ENCODE measurements at regions not wholly inside any gene's neighbourhood (a gene's known extent, or its start where the extent isn't known, plus 50 kb on each side); places are given as distances from the start of the nearest gene placed in this dataset.
A peak's percentile ranks its signal among the peaks of the same experiment; 100 is the strongest.
"Not testable (repeated sequence)": the region's sequence is repeated elsewhere in the genome, so short reads cannot be mapped to it uniquely, and the experiment has no call there.

DNA sequence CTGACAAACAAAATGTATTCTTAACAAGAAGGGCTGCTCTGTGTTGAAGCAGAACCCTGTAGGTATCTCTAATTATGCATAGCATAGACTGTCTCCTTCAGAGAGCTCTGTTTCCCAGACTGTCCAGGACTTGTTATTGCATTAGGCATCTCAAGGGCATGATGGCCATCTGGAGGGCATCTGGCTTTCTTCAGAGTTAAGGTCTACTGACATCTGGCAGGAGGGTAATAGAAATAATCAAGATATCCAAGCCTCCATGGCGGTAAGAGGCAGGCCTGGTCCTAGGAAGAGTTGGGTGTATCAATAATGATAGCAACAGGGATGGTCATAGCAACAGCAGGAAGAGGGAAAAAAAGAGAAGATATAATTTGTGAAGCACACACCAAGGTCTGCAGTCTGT is 161.2 kb downstream of the TTC8 start:
- no peak for DNase-seq

DNA sequence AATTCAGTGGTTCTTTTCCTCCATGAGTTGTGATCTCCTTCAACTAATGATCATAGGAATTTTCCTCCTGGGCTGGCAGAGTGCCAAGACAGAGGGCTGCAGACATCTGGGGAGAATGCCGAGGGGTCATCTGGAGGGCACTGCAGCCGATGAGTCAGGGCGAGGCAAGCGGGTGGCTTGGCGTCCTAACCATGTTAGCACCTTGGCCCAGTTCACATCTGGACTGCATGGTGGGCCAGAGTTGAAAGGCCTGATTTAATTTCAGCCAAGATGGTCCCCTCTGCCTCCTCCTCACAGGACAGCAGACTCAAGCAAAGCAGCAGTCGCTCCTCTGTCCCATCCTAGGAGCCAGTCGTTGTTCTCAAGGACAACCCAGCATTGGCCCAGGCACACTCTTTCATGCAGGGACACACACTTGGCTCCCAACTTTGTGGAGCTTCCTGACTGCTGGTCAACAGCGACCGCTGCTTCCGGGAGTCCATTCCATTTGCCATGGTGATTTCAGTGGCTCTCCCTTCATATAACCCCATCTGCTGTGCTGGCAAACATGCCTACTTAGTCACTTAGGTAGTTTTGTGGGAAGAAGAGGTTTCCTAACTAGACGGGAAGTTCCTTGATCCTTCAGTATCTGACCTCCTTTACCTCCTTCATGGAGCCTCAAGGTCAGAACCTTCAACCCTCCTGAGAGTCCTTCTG is 161.8 kb downstream of the TTC8 start:
- no peak for DNase-seq

- DNase-seq = not testable (repeated sequence)
Observed at GRCh38 chr14:88986908-88987307, 162.5 kb downstream of the TTC8 start.

GRCh38 chr14:88987516-88987915 is 163.1 kb downstream of the TTC8 start:
- DNase-seq = no peak

DNA sequence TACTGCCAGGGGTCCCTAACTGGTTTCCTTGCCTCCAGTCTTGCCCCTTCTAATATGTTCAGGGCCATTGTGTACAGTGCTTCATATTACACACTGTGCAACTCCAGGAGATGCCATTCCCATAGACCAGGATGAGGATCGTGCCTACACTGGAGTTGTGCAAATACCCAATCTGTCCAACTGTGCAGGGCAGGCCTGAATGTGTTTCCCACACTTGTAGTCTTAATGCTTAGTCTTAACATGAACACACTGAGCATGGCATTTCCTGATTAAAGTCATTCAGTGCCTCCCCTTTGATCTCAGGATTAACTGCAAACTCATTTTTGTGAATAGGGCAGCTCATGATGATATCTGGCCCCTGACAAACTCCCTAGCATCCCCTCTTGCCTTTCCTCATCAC is 165.5 kb downstream of the TTC8 start:
- no peak for DNase-seq

- no peak for DNase-seq
Observed at GRCh38 chr14:88990856-88991255, 166.4 kb downstream of the TTC8 start.

DNA sequence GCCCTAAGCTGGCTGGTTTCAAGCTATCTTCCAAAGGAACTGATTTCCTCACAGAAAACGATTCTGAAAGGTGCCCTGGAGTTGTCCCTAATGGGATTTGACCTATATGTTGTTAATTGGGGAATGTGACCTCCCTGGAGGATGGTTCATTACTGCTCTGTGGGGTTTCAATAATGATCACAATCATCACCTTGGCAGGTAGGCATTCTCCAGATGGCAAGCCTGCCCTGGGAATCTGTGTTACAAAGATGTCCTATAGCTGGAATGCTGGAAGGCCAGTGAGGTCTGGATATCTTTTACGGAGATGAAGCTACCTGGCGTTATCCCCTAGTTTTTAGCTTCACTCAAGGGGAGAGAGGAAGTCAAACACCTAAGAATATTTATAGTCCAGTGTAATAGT is 167.6 kb downstream of the TTC8 start:
- no peak for DNase-seq

GRCh38 chr14:88993946-88994345 is 169.5 kb downstream of the TTC8 start:
- no peak for DNase-seq

- DNase-seq = no peak
Observed at GRCh38 chr14:88995437-88996198, 171.2 kb downstream of the TTC8 start.

DNA sequence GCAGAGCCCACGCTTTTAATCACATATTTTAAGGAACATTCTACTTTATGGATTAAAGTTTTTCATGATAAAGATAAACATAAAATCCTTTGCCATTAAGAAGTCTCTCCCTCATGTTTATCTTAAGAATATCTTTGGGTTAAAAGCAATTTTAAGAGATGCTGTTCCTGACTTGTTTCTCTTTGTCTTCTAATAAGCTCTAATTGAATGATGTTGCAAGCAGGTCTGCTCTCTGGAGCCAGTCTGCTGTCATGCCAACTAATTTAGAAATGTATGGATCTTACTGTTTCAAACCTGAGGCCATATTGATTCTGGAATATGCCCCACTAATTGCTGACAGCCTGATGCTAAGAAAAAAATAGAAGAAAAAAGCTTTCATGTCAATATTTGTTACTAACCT is 173.6 kb downstream of the TTC8 start:
- peak; percentile 55 for DNase-seq

DNA sequence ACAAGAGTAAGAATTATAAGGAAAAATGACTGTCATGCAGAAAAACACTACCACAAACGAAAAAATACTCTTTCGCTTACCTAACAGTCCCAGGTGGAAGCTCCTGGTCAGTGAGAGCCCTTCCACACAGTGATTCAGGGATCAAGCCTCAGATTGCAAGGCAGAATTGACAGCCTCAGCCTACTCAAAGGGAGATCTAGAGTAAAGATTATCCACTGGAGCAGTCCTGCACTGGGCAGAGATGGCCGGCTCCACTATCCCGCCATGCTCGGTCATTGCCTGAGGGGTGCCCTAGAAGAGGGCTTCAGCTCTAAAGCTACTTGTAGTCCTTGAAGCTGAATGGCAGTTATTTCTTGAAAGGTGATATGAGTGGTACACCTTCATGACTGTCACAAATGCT is 174.7 kb downstream of the TTC8 start:
- DNase-seq = no peak

GRCh38 chr14:89000007-89000942 is 175.8 kb downstream of the TTC8 start:
- no peak for DNase-seq

DNA sequence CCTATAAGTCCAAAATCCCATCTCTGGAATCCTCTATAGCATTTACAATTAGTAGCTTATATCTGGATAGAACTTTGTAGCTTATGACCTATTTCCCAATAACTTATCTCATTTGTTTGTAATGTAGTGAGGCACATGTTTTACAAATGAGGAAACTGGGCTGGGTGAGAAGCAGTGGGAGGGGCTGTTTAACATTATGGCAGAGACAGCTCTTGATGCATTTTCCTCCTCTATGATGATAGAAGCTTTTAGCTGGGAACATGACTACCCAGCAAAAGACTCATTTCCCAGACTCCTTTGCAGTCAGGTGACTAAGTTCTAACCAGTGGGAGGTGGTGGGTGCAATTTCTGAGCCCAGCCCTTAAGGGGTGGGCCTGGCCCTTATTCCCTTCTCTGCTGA is 179.7 kb downstream of the TTC8 start:
- DNase-seq = no peak

DNA sequence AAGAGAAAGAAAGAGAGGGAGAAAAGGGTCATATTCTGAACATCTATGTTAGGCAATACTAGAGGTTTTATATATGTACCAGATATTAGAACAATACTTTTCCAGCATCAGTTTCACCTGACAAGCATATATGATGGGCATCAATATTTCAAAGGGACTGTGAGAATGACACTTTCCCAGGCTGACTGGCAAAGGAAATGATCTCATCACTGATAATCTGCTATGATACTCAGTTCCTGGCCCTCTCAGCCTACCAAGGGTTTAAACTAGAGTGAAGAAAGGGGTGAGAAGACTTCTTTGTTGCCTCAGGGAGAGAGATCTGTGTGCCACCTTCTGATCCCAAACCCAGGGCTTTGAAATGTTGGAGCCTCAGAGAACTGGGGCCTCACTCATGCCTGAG is 183.5 kb downstream of the TTC8 start:
- no peak for DNase-seq

DNA sequence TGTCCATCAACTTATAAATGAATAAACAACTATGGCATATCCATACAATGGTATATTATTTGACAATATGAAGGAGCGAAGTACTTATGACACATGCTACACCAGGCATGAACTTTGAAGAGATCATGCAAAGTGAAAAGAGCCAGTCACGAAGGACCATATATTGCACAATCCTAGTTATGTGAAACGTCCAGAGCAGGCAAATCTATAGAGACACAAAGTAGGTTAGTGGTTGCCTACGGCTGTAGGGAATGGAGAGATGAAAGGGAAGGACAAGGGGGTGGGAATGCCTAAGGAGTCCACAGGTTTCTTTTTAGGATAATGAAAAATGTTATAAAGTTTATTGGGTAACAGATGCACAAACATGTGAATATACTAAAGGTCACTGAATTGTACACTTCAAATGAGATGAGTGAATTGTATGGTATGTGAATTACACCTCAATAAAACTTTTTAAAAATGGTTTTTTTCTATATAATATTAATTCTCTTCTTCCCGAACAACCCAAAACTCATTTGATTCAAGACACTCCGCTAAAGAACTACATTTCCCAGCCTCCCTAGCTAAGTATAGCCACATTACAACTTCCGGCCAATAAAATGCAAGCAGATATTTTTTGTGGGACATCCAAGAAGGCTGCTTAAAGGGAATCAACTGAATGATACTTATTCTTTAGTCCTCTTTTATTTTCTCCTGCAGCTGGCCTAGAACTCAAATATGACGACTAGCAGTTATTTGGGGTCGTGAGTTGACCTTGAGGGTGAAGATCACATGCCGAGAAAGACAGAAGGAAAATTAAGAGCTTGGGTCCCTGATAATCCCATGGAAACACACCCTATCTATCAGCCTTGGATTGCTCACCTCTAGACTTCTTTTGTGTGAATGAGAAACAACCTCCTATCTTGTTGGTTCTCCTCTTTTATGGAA is 187.2 kb downstream of the TTC8 start:
- DNase-seq = no peak

- no peak for DNase-seq
Observed at GRCh38 chr14:89012282-89013097, 188.0 kb downstream of the TTC8 start.

DNA sequence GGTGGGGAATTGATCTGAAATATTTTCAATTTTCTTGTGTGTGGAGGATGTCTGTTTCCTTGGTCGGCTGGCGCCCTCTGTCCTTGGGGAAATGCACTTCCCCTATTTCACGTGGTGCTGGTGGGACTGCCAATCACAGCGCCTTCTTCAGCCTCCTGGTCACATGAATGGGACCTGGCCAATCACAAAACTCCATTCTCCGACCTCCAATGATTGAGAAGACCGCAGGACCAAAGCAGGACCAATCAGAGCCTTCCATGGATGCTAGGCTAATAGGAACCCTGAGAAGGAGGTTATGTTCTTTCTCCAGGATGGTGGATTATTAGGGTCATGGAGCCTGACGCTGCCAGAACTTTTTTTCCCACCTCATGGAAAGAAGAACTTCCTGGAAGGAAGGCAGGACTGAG is 188.7 kb downstream of the TTC8 start:
- DNase-seq = no peak

GRCh38 chr14:89013698-89014568 is 189.5 kb downstream of the TTC8 start:
- DNase-seq = peak; percentile 94

DNA sequence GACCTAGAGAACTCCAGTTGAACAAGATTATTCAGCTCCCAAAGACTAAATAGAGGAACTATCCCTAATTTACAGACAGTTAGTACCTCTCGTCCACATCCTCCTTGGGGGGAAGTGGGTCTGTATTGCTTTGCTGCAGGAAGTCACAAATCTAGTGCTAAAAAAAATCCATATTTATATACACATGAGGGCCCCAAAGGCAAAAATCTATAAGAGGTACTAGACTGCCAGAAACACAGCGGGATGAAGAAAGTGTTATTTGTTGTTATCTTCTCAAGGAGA is 190.1 kb downstream of the TTC8 start:
- no peak for DNase-seq

DNA sequence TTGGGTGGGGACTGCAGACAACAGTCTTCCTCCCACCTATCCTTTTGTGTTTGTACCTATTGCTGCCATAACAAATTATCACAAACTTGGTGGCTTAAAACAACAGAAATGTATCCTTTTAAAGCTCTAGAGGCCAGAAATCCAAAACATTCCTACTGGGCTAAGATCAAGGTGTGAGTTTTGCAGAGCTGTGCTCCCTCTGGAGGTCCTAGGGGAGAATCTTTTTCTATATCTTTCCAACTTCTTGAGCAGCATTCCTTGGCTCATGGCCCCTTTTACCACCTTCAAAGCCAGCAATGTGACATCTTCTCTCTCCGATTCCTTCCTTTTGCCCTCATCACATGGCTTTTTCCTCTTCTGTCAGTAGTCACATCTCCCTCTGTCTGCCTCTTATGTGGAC is 190.6 kb downstream of the TTC8 start:
- DNase-seq = no peak

- no peak for DNase-seq
Observed at GRCh38 chr14:89017417-89017816, 193.0 kb downstream of the TTC8 start.
